ENCODE measurements at regions not wholly inside any gene's neighbourhood (a gene's known extent, or its start where the extent isn't known, plus 50 kb on each side); places are given as distances from the start of the nearest gene placed in this dataset.

GRCh38 chr6:97645757-97646156 is 362.7 kb upstream of the MMS22L start:
- no peak overlapping the region for H3K27ac ChIP-seq (ENCODE audit: low read depth, low read length)
- H3K4me3 ChIP-seq (replicated peaks in 1 of 2; ENCODE audit: low read depth in 1 of 2, low read length in 2 of 2) = no peak overlapping the region
- H3K9ac ChIP-seq (ENCODE audit: low read length) = no peak overlapping the region
- no peaks in the 10 kb centered on the region for H3K36me3 ChIP-seq (ENCODE audit: control insufficient read depth in 1 of 2, insufficient read depth in 2 of 2, low read length in 2 of 2)
- DNase-seq (ENCODE audit: low read depth, low spot score) (no peak), ATAC-seq (no peak)
- ChIA-PET POLR2A (no interaction called here), CTCF (no interaction called here), RAD21 (ENCODE audit: low non-redundant PET in 1 of 2, low total read pairs in 2 of 2, uncharacterized antibody in 2 of 2, unreplicated experiment in 2 of 2) (no interaction called here)
- no peak for TF ChIP-seq RAD21 (IDR thresholded peaks at IDR 0.05; ENCODE audit: low read depth)
- no peak for TF ChIP-seq JUND (IDR thresholded peaks at IDR 0.05)
- TF ChIP-seq SIN3A (IDR thresholded peaks at IDR 0.05; ENCODE audit: low read depth) = no peak
- no peak for TF ChIP-seq CEBPB (IDR thresholded peaks at IDR 0.05; ENCODE audit: low read depth)
- no peak for TF ChIP-seq POLR2A (IDR thresholded peaks at IDR 0.05; ENCODE audit: borderline replicate concordance, extremely low read depth, insufficient read depth, insufficient read length)
- TF ChIP-seq, protein P1, sequence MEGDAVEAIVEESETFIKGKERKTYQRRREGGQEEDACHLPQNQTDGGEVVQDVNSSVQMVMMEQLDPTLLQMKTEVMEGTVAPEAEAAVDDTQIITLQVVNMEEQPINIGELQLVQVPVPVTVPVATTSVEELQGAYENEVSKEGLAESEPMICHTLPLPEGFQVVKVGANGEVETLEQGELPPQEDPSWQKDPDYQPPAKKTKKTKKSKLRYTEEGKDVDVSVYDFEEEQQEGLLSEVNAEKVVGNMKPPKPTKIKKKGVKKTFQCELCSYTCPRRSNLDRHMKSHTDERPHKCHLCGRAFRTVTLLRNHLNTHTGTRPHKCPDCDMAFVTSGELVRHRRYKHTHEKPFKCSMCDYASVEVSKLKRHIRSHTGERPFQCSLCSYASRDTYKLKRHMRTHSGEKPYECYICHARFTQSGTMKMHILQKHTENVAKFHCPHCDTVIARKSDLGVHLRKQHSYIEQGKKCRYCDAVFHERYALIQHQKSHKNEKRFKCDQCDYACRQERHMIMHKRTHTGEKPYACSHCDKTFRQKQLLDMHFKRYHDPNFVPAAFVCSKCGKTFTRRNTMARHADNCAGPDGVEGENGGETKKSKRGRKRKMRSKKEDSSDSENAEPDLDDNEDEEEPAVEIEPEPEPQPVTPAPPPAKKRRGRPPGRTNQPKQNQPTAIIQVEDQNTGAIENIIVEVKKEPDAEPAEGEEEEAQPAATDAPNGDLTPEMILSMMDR (IDR thresholded peaks at IDR 0.05 in 2 of 3, conservative IDR thresholded peaks at IDR 0.05 in 1 of 3; ENCODE audit: borderline replicate concordance in 1 of 3, insufficient read depth in 1 of 3, low read depth in 2 of 3, low read length in 2 of 3) = no peak
- no peak for TF ChIP-seq SRF (IDR thresholded peaks at IDR 0.05; ENCODE audit: low read depth)
- TF ChIP-seq ELF1 (IDR thresholded peaks at IDR 0.05; ENCODE audit: borderline replicate concordance, low read depth) = no peak
- TF ChIP-seq YY1 (IDR thresholded peaks at IDR 0.05; ENCODE audit: extremely low read depth, insufficient replicate concordance, low read depth, low read length) = no peak
- TF ChIP-seq TCF7L2 (IDR thresholded peaks at IDR 0.05; ENCODE audit: borderline replicate concordance, extremely low read depth, insufficient read depth, insufficient read length) = no peak
- TF ChIP-seq POLR2AphosphoS5 (IDR thresholded peaks at IDR 0.05; ENCODE audit: low read depth, low read length) = no peak
- TF ChIP-seq EZH2phosphoT487 (IDR thresholded peaks at IDR 0.05; ENCODE audit: borderline replicate concordance) = no peak
- TF ChIP-seq CBX3 (IDR thresholded peaks at IDR 0.05; ENCODE audit: low read depth) = no peak
- TF ChIP-seq ZFX (IDR thresholded peaks at IDR 0.05) = no peak
- H3K9me3 ChIP-seq (ENCODE audit: control insufficient read depth in 1 of 2, insufficient read depth in 1 of 2, low read depth in 1 of 2, low read length in 2 of 2) = no peaks in the 10 kb centered on the region
- no peaks in the 10 kb centered on the region for H3K27me3 ChIP-seq (ENCODE audit: insufficient read depth, low read length)
- no peak overlapping the region for H3K4me2 ChIP-seq (ENCODE audit: low read length)
- no peaks in the 10 kb centered on the region; the same call in 1 of the 2 replicates for H3K9me2 ChIP-seq (ENCODE audit: insufficient read depth)
- no peaks in the 10 kb centered on the region for H3K4me1 ChIP-seq (ENCODE audit: control insufficient read depth in 1 of 2, insufficient read depth in 2 of 2, low read length in 2 of 2)
- BruUV-seq (replicated peaks) = no TSS peak
- H3K79me2 ChIP-seq (ENCODE audit: insufficient read depth, low read length) = no peaks in the 10 kb centered on the region
- H2AFZ ChIP-seq (ENCODE audit: low read depth, low read length, poor library complexity, severe bottlenecking) = no peak overlapping the region
- 0 out of 2 replicates have a peak, but pooled peaks cover 3% of the 10 kb centered on the region for H4K20me1 ChIP-seq (ENCODE audit: insufficient read depth)
- intact Hi-C loops (cut with micrococcal nuclease) = no loop called here

All from HCT116 (cell line).